H1 (cell line): ENCODE measurements at regions not wholly inside any gene's neighbourhood (a gene's known extent, or its start where the extent isn't known, plus 50 kb on each side); places are given as distances from the start of the nearest gene placed in this dataset.

ENCODE experiments used
- CTCF ChIA-PET: fragments of 300-600 bp; sonication (Branson Sonifier 250); formaldehyde crosslinking; loops from one replicate; lab custom pipeline; 2021; ENCODE audit not compliant: partially characterized antibody; lab: Charles Lee
- POLR2A ChIA-PET: fragments of 300-600 bp; sonication (Branson Sonifier 250); formaldehyde crosslinking; loops from one replicate; lab custom pipeline; 2021; ENCODE audit warnings: inconsistent platforms; ENCODE audit not compliant: partially characterized antibody; lab: Charles Lee
- DNase-seq, 2 experiments: peaks; one replicate each; pipeline versions ENCODE4 v3.0.0 to v3.0.0-alpha.2; 2010 to 2022; ENCODE audit warnings: low spot score in 2 of 2, low read depth in 1 of 2, mixed read lengths in 1 of 2
- FAIRE-seq: peaks from 2 replicates; lab custom pipeline; 2011; peaks lifted over from hg19 to GRCh38; lab: Jason Lieb, UNC
- H2AFZ ChIP-seq: 2 replicates; pipeline ENCODE4 v1.8.1; 2012; ENCODE audit warnings: low read length, inconsistent platforms
- H2AK5ac ChIP-seq: 2 replicates; pipeline ENCODE4 v1.6.1; 2013; ENCODE audit warnings: low read depth, low read length
- H2BK120ac ChIP-seq: replicated peaks from 2 replicates; pipeline ENCODE3; 2013; ENCODE audit warnings: low read depth, low read length, inconsistent platforms
- H2BK12ac ChIP-seq: 2 replicates; pipeline ENCODE4 v1.6.1; 2013; ENCODE audit warnings: low read depth, low read length
- H2BK15ac ChIP-seq: 2 replicates; pipeline ENCODE4 v1.6.1; 2013; ENCODE audit warnings: low read length
- H2BK20ac ChIP-seq: 2 replicates; pipeline ENCODE4 v1.6.1; 2013; ENCODE audit warnings: low read length
- H2BK5ac ChIP-seq: 2 replicates; pipeline ENCODE4 v1.6.1; 2013; ENCODE audit warnings: low read depth, low read length
- H3K14ac ChIP-seq: 2 replicates; pipeline ENCODE4 v1.6.1; 2013; ENCODE audit warnings: inconsistent platforms; ENCODE audit not compliant: insufficient read length
- H3K18ac ChIP-seq: 2 replicates; pipeline ENCODE4 v1.6.1; 2013; ENCODE audit warnings: low read length; ENCODE audit errors: extremely low read depth
- H3K23ac ChIP-seq: 2 replicates; pipeline ENCODE4 v1.6.1; 2013; ENCODE audit warnings: inconsistent platforms; ENCODE audit not compliant: insufficient read length
- H3K23me2 ChIP-seq: 2 replicates; pipeline ENCODE4 v1.6.1; 2013; ENCODE audit warnings: low read depth, low read length
- H3K27ac ChIP-seq: 2 replicates; pipeline ENCODE4 v1.6.1; 2011; ENCODE audit warnings: low read depth, low read length, inconsistent platforms
- H3K27me3 ChIP-seq, 4 experiments: replicated peaks in 1 of 4; 1 replicate in 1 of 4; 2 replicates in 3 of 4; pipeline versions ENCODE4 v1.6.1 to v1.8.1; 2011 to 2013; ENCODE audit warnings: low read length in 3 of 4, mild to moderate bottlenecking in 3 of 4, inconsistent platforms in 2 of 4, mixed read lengths in 2 of 4, moderate library complexity in 1 of 4; ENCODE audit not compliant: control insufficient read depth in 3 of 4, insufficient read depth in 3 of 4; ENCODE audit errors: extremely low read depth in 1 of 4
- H3K36me3 ChIP-seq, 4 experiments: 2 replicates each; pipeline versions ENCODE4 v1.6.1 to v1.8.1; 2011 to 2013; ENCODE audit warnings: mild to moderate bottlenecking in 4 of 4, low read length in 3 of 4, moderate library complexity in 2 of 4, control low read depth in 1 of 4, inconsistent platforms in 1 of 4; ENCODE audit not compliant: insufficient read depth in 4 of 4, control insufficient read depth in 2 of 4
- H3K4ac ChIP-seq: replicated peaks from 2 replicates; pipeline ENCODE3; 2013; ENCODE audit warnings: low read length, low read depth, mixed read lengths, inconsistent platforms; ENCODE audit not compliant: insufficient read length
- H3K4me1 ChIP-seq, 4 experiments: replicated peaks in 1 of 4; 1 replicate in 1 of 4; 2 replicates in 3 of 4; pipeline versions ENCODE4 v1.6.1 to v1.8.1; 2011 to 2013; ENCODE audit warnings: low read length in 3 of 4, inconsistent platforms in 2 of 4, mixed read lengths in 1 of 4; ENCODE audit not compliant: insufficient read depth in 4 of 4, control insufficient read depth in 3 of 4
- H3K4me2 ChIP-seq, 2 experiments: 2 replicates each; pipeline versions ENCODE4 v1.6.1 to v1.8.1; 2011 to 2013; ENCODE audit warnings: low read depth in 2 of 2, low read length in 2 of 2, control low read depth in 1 of 2, inconsistent platforms in 1 of 2, mild to moderate bottlenecking in 1 of 2; ENCODE audit not compliant: insufficient read depth in 1 of 2
- H3K4me3 ChIP-seq, 4 experiments: fragments of 200-600, 300-600 bp in 1 of 4; sonication (generic), shearing (Covaris generic), sonication (Bioruptor Twin) in 1 of 4; 2 replicates each; pipeline versions ENCODE4 v1.5.1 to v1.8.1; 2011 to 2016; ENCODE audit warnings: low read length in 4 of 4, low read depth in 3 of 4, control low read depth in 2 of 4, inconsistent platforms in 2 of 4, mild to moderate bottlenecking in 2 of 4, mixed read lengths in 1 of 4, moderate library complexity in 1 of 4; ENCODE audit not compliant: insufficient read depth in 2 of 4; ENCODE audit errors: extremely low read depth in 1 of 4
- H3K56ac ChIP-seq: replicated peaks from 2 replicates; pipeline ENCODE3; 2013; ENCODE audit warnings: low read depth, mild to moderate bottlenecking, mixed read lengths, low read length, inconsistent platforms; ENCODE audit not compliant: insufficient read length
- H3K79me1 ChIP-seq: 2 replicates; pipeline ENCODE4 v1.6.1; 2013; ENCODE audit warnings: low read depth, low read length, control low read depth
- H3K79me2 ChIP-seq, 2 experiments: 2 replicates each; pipeline versions ENCODE4 v1.6.1 to v1.8.1; 2012 to 2013; ENCODE audit warnings: low read length in 2 of 2, mild to moderate bottlenecking in 2 of 2, inconsistent platforms in 1 of 2; ENCODE audit not compliant: insufficient read depth in 2 of 2, control insufficient read depth in 1 of 2
- H3K9ac ChIP-seq, 4 experiments: replicated peaks in 1 of 4; 1 replicate in 1 of 4; 2 replicates in 3 of 4; pipeline versions ENCODE4 v1.6.1 to v1.8.1; 2011 to 2013; ENCODE audit warnings: low read depth in 3 of 4, low read length in 3 of 4, control low read depth in 2 of 4, mild to moderate bottlenecking in 2 of 4, moderate library complexity in 2 of 4, inconsistent platforms in 1 of 4; ENCODE audit errors: extremely low read depth in 1 of 4
- H3K9me3 ChIP-seq, 2 experiments: 2 replicates each; pipeline versions ENCODE4 v1.6.1 to v1.8.1; 2012 to 2013; ENCODE audit warnings: mild to moderate bottlenecking in 2 of 2, moderate library complexity in 2 of 2, control low read depth in 1 of 2, inconsistent platforms in 1 of 2, low read depth in 1 of 2, low read length in 1 of 2, mixed read lengths in 1 of 2; ENCODE audit not compliant: insufficient read depth in 2 of 2
- H4K20me1 ChIP-seq, 2 experiments: replicated peaks in 1 of 2; 2 replicates each; pipeline versions ENCODE3 to v1.8.1; 2011 to 2013; ENCODE audit warnings: inconsistent platforms in 2 of 2, low read length in 2 of 2, mild to moderate bottlenecking in 1 of 2; ENCODE audit not compliant: insufficient read depth in 2 of 2, control insufficient read depth in 1 of 2
- H4K5ac ChIP-seq: 2 replicates; pipeline ENCODE4 v1.6.1; 2013; ENCODE audit warnings: low read length, low read depth, mixed read lengths, inconsistent platforms; ENCODE audit not compliant: insufficient read length
- H4K8ac ChIP-seq: 2 replicates; pipeline ENCODE4 v1.8.0; 2013; ENCODE audit warnings: mild to moderate bottlenecking, moderate library complexity, low read length, inconsistent platforms; ENCODE audit not compliant: insufficient read depth; ENCODE audit errors: extremely low read depth
- H4K91ac ChIP-seq: replicated peaks from 2 replicates; pipeline ENCODE3; 2013; ENCODE audit warnings: low read length, mixed read lengths, inconsistent platforms; ENCODE audit not compliant: insufficient read length
- CBX8 ChIP-seq: fragments of 300-800, 300-1000 bp; sonication (generic); IDR thresholded peaks from 2 replicates; pipeline ENCODE4 v1.7.1; 2016; ENCODE audit warnings: low read depth, low read length, borderline replicate concordance
- CTBP2 ChIP-seq: IDR thresholded peaks from 2 replicates; pipeline ENCODE4 v1.7.0; 2011; ENCODE audit warnings: borderline replicate concordance, mild to moderate bottlenecking, moderate library complexity, mixed read lengths, low read length; ENCODE audit not compliant: insufficient read depth, insufficient read length
- CTCF ChIP-seq, 3 experiments: IDR thresholded peaks; 1 replicate in 2 of 3; 2 replicates in 1 of 3; pipeline versions ENCODE4 v1.5.1 to v1.6.1; 2011; ENCODE audit warnings: low read length in 3 of 3, mild to moderate bottlenecking in 3 of 3, inconsistent platforms in 2 of 3, low read depth in 1 of 3, moderate library complexity in 1 of 3; ENCODE audit not compliant: insufficient read depth in 1 of 3; ENCODE audit errors: control extremely low read depth in 1 of 3
- EP300 ChIP-seq, 2 experiments: IDR thresholded peaks; 1 replicate in 1 of 2; 2 replicates in 1 of 2; pipeline ENCODE4 v1.6.1; 2011 to 2012; ENCODE audit warnings: low read depth in 2 of 2, low read length in 2 of 2, mild to moderate bottlenecking in 2 of 2, borderline replicate concordance in 1 of 2, inconsistent platforms in 1 of 2, moderate library complexity in 1 of 2
- EZH2 ChIP-seq: fragments of 200-600 bp; sonication (generic); IDR thresholded peaks from 2 replicates; pipeline ENCODE4 v1.7.1; 2012; ENCODE audit warnings: low read depth, mild to moderate bottlenecking, moderate library complexity, low read length, inconsistent platforms; ENCODE audit not compliant: severe bottlenecking
- JUN ChIP-seq: IDR thresholded peaks from 2 replicates; pipeline ENCODE4 v1.6.1; 2011; ENCODE audit warnings: low read depth, mild to moderate bottlenecking, improper control_type of control experiment, low read length
- MAFK ChIP-seq: IDR thresholded peaks from 2 replicates; pipeline ENCODE4 v1.6.1; 2012; ENCODE audit warnings: low read depth, mild to moderate bottlenecking, improper control_type of control experiment, low read length
- MAX ChIP-seq: IDR thresholded peaks from 2 replicates; pipeline ENCODE4 v1.6.1; 2012; ENCODE audit warnings: inconsistent platforms
- RNF2 ChIP-seq: fragments of 200-900, 300-1000 bp; sonication (generic); IDR thresholded peaks from 2 replicates; pipeline ENCODE4 v1.7.1; 2016; ENCODE audit warnings: borderline replicate concordance, low read depth, mild to moderate bottlenecking, antibody characterized with exemption, low read length; ENCODE audit not compliant: poor library complexity, severe bottlenecking; ENCODE audit errors: missing control alignments
- SP1 ChIP-seq: IDR thresholded peaks from 2 replicates; pipeline ENCODE4 v1.6.1; 2011; ENCODE audit warnings: low read depth, low read length
- TAF7 ChIP-seq: optimal IDR thresholded peaks from 2 replicates; pipeline ENCODE3; 2011; ENCODE audit warnings: low read depth, mild to moderate bottlenecking, inconsistent platforms, low read length, moderate library complexity, borderline replicate concordance
- WGBS, 2 experiments: shearing (Covaris generic) in 1 of 2; methylation state at CpG; one replicate each; pipeline versions ENCODE4 v1.1.6 to v1.1.7; 2013 to 2015; ENCODE audit warnings: low lambda C conversion rate in 2 of 2, mixed read lengths in 2 of 2, inconsistent platforms in 1 of 2, low coverage in 1 of 2, missing lambda C conversion rate in 1 of 2; ENCODE audit not compliant: insufficient replicate concordance in 2 of 2, insufficient coverage in 1 of 2, insufficient read length in 1 of 2; ENCODE audit errors: extremely low coverage in 1 of 2, missing lambda C conversion rate in 1 of 2; 5-methylcytosine and 5-hydroxymethylcytosine counted together

GRCh38 chr21:15462092-15462491 lies 267.7 kb upstream of the USP25 start:
- Histone ChIP-seq H3K56ac (no peak overlapping the region), H2BK120ac (no peak overlapping the region), H3K9me3 (no peaks in the 10 kb centered on the region), H3K9ac (no peak overlapping the region), H2BK20ac (no peak overlapping the region), H4K8ac (no peak overlapping the region), H3K4me1 (peaks cover 0 to 5% (median 0%) of the 10 kb centered on the region in 4 experiments; a peak in 1 of 7 replicates), H2AFZ (no peak overlapping the region), H3K4ac (no peak overlapping the region), H2BK15ac (no peak overlapping the region), H3K79me2 (no peaks in the 10 kb centered on the region), H2BK5ac (no peak overlapping the region), H3K4me3 (no peak overlapping the region), H3K36me3 (no peaks in the 10 kb centered on the region), H2AK5ac (no peak overlapping the region), H3K23me2 (no peaks in the 10 kb centered on the region), H3K4me2 (no peak overlapping the region), H3K27me3 (no peaks in the 10 kb centered on the region), H3K27ac (no peak overlapping the region), H3K23ac (no peak overlapping the region), H2BK12ac (no peak overlapping the region), H4K5ac (no peak overlapping the region), H3K18ac (no peak overlapping the region), H4K20me1 (no peaks in the 10 kb centered on the region), H3K14ac (no peak overlapping the region), H4K91ac (no peak overlapping the region), H3K79me1 (no peaks in the 10 kb centered on the region)
- WGBS, 2 experiments: 96% methylated on average over 1 of the region's 1 CpG; no CpG with 5 or more reads in 1 of the 2 experiments
- POLR2A ChIA-PET: no interaction called here
- CTCF ChIA-PET: no interaction called here
- DNase-seq (no peak), FAIRE-seq (peak; percentile 13)
- no peak for TF ChIP-seq SP1
- TF ChIP-seq RNF2: no peak
- no peak for TF ChIP-seq MAFK
- no peak for TF ChIP-seq JUN
- TF ChIP-seq CBX8: no peak
- no peak for TF ChIP-seq MAX
- TF ChIP-seq CTCF (IDR thresholded peaks at IDR 0.05; ENCODE audit: control extremely low read depth in 1 of 3, insufficient read depth in 1 of 3, low read depth in 1 of 3, low read length in 3 of 3): no peak
- no peak for TF ChIP-seq CTBP2
- TF ChIP-seq EZH2: no peak
- TF ChIP-seq TAF7: no peak
- no peak for TF ChIP-seq EP300 (IDR thresholded peaks at IDR 0.05; ENCODE audit: borderline replicate concordance in 1 of 2, low read depth in 2 of 2, low read length in 2 of 2)
